Ovary (tissue), 3 donors: ENCODE measurements at regions not wholly inside any gene's neighbourhood (a gene's known extent, or its start where the extent isn't known, plus 50 kb on each side); places are given as distances from the start of the nearest gene placed in this dataset.
"Not testable (repeated sequence)": the region's sequence is repeated elsewhere in the genome, so short reads cannot be mapped to it uniquely, and the experiment has no call there.

Source experiments
- CTCF ChIP-seq, 3 donors: fragments of 450-650 bp in 2 of 3; fragments of 200-600 bp in 1 of 3; IDR thresholded peaks; one replicate each; pipeline versions ENCODE4 v1.5.1 to v1.8.0; 2016 to 2022; ENCODE audit warnings: antibody characterized with exemption in 3 of 3, mild to moderate bottlenecking in 1 of 3
- EP300 ChIP-seq: sonication (generic); formaldehyde crosslinking; IDR thresholded peaks from one replicate; pipeline ENCODE4 v1.6.1; 2017; ENCODE audit warnings: antibody characterized with exemption
- POLR2A ChIP-seq: fragments of 450-650 bp; IDR thresholded peaks from one replicate; pipeline ENCODE4 v1.6.1; 2017; ENCODE audit warnings: antibody characterized with exemption, mild to moderate bottlenecking, moderate library complexity
- donor health status: DM: no; HTN: no; CAD: no.

GRCh38 chr2:62320137-62320536, 124.2 kb downstream of the B3GNT2 start:
- TF ChIP-seq CTCF (IDR thresholded peaks at IDR 0.05); POLR2A; EP300: not testable (repeated sequence)
